ENCODE measurements at regions not wholly inside any gene's neighbourhood (a gene's known extent, or its start where the extent isn't known, plus 50 kb on each side); places are given as distances from the start of the nearest gene placed in this dataset.
A peak's percentile ranks its signal among the peaks of the same experiment; 100 is the strongest.

DNA sequence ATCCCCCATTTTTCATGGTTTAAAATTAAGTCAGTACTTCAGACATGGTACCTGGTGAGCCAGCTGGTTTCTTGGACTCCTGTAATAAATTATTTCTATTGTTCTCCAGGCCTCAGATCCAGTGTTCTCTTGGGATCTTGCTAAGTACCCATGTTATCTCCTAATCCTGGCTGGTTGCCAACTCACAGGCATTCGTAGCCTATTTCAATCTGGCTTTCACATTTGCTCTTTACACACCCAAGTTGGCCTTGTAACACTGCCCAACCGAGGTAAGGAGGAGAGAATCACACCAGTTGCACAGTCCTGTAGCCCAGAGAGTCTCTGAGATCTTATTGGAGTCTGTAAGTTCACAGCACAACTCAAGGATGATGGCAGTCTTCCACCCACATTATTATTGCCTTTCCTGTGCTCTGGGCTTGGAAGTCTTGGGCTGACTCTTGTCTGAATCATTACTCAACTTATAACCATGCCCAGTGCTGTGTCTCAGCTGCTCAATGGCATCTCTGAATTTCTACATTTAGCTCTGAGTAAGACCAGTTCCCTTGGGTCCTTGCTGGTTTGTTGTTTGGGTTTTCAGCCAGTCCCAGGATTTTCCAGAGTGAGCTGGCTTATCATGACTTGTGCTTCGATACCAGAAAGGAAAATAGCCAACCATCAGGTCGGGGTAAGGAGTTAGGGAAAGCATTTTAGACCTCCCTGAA, 76.6 kb upstream of the KLF12 start:
- TF ChIP-seq NFIC (IDR thresholded peaks at IDR 0.05): peak; percentile 59; the same call in 1 of the 2 replicates
- TF ChIP-seq, protein P1, sequence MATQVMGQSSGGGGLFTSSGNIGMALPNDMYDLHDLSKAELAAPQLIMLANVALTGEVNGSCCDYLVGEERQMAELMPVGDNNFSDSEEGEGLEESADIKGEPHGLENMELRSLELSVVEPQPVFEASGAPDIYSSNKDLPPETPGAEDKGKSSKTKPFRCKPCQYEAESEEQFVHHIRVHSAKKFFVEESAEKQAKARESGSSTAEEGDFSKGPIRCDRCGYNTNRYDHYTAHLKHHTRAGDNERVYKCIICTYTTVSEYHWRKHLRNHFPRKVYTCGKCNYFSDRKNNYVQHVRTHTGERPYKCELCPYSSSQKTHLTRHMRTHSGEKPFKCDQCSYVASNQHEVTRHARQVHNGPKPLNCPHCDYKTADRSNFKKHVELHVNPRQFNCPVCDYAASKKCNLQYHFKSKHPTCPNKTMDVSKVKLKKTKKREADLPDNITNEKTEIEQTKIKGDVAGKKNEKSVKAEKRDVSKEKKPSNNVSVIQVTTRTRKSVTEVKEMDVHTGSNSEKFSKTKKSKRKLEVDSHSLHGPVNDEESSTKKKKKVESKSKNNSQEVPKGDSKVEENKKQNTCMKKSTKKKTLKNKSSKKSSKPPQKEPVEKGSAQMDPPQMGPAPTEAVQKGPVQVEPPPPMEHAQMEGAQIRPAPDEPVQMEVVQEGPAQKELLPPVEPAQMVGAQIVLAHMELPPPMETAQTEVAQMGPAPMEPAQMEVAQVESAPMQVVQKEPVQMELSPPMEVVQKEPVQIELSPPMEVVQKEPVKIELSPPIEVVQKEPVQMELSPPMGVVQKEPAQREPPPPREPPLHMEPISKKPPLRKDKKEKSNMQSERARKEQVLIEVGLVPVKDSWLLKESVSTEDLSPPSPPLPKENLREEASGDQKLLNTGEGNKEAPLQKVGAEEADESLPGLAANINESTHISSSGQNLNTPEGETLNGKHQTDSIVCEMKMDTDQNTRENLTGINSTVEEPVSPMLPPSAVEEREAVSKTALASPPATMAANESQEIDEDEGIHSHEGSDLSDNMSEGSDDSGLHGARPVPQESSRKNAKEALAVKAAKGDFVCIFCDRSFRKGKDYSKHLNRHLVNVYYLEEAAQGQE (IDR thresholded peaks at IDR 0.05; ENCODE audit: low read depth): no peak

GRCh38 chr13:74206855-74207254, 72.7 kb upstream of the KLF12 start:
- TF ChIP-seq EP300 (IDR thresholded peaks at IDR 0.05; ENCODE audit: borderline replicate concordance) (no peak), USF1 (IDR thresholded peaks at IDR 0.05) (no peak), TAF1 (IDR thresholded peaks at IDR 0.05; ENCODE audit: low read depth) (no peak)

GRCh38 chr13:74206061-74206561, 71.9 kb upstream of the KLF12 start:
- TF ChIP-seq TEAD4 (IDR thresholded peaks at IDR 0.05): peak; percentile 77
- TF ChIP-seq MAX (IDR thresholded peaks at IDR 0.05): no peak

DNA sequence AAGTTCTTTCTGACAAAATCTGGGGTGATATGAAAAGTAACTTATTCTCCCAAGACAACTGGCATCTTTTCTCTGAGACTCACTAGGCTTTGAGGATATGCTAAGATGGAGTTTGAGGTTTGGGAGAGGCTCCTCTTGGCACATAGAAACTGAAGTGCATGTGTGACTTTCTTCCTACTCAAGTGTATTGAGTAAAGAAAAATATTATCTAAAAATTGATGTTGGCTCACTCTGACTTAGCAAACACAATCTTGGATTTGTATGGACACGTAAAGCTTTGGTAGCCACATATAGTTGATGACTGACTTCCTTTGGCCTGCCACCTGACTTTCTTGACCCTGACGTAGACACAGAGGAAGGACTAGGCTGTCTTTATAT, 71.1 kb upstream of the KLF12 start:
- no peak for TF ChIP-seq ZBTB7A (IDR thresholded peaks at IDR 0.05; ENCODE audit: low read depth)
- TF ChIP-seq TAF1 (IDR thresholded peaks at IDR 0.05; ENCODE audit: low read depth): no peak
- no peak for TF ChIP-seq EP300 (IDR thresholded peaks at IDR 0.05; ENCODE audit: borderline replicate concordance)
- TF ChIP-seq USF1 (IDR thresholded peaks at IDR 0.05): no peak
- no peak for TF ChIP-seq CREB1 (IDR thresholded peaks at IDR 0.05; ENCODE audit: low read depth)
- no peak for TF ChIP-seq YY1 (IDR thresholded peaks at IDR 0.05; ENCODE audit: low read depth)
- TF ChIP-seq RAD21 (IDR thresholded peaks at IDR 0.05; ENCODE audit: low read depth): no peak
- TF ChIP-seq TEAD4 (IDR thresholded peaks at IDR 0.05): no peak
- no peak for TF ChIP-seq TCF12 (IDR thresholded peaks at IDR 0.05; ENCODE audit: low read depth)
- TF ChIP-seq, protein P1 (IDR thresholded peaks at IDR 0.05; ENCODE audit: low read depth): no peak
- TF ChIP-seq NFIC (IDR thresholded peaks at IDR 0.05): no peak
- no peak for TF ChIP-seq MAX (IDR thresholded peaks at IDR 0.05)
- no peak for TF ChIP-seq CEBPB (IDR thresholded peaks at IDR 0.05)
- TF ChIP-seq FOXM1 (IDR thresholded peaks at IDR 0.05; ENCODE audit: borderline replicate concordance, low read depth): no peak
- TF ChIP-seq EGR1 (IDR thresholded peaks at IDR 0.05): no peak

DNA sequence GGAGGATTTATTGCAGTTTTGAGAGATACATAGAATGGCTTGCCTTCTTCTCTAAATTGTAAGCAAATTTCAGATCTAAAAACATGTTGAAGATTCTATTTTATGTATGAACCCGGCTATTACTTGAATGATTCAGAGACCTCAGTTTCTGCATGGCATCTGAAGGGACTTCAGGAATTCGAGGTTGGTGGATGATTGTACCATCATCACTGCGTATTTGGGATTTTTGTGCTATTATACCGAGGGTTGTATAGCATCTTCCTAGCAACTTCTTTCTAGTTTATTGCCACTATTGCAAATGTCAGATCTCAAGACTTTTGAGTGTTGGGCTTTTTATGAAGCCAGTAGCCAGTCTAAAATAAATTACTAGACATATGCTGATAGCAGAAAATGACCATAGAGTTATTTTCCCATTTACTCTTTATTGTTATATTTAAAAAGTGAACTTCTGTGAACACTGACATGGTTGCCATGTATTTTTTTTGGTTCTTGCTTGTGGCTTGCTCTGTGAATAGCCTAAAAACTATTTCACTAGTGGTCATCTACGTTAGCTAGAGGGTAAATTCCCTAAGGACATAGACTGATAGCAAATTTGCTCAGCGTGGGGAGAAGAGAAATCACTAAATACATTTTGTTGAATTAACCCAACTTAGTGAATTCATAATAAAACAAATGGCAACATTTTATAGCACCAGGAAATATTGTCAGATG, 70.6 kb upstream of the KLF12 start:
- TF ChIP-seq CEBPB (IDR thresholded peaks at IDR 0.05) (no peak), EP300 (IDR thresholded peaks at IDR 0.05; ENCODE audit: borderline replicate concordance) (no peak), ZBTB7A (IDR thresholded peaks at IDR 0.05; ENCODE audit: low read depth) (no peak), FOXM1 (IDR thresholded peaks at IDR 0.05; ENCODE audit: borderline replicate concordance, low read depth) (no peak), RAD21 (IDR thresholded peaks at IDR 0.05; ENCODE audit: low read depth) (no peak), TEAD4 (IDR thresholded peaks at IDR 0.05) (no peak), MAX (IDR thresholded peaks at IDR 0.05) (no peak), CREB1 (IDR thresholded peaks at IDR 0.05; ENCODE audit: low read depth) (no peak), USF1 (IDR thresholded peaks at IDR 0.05) (no peak)

DNA sequence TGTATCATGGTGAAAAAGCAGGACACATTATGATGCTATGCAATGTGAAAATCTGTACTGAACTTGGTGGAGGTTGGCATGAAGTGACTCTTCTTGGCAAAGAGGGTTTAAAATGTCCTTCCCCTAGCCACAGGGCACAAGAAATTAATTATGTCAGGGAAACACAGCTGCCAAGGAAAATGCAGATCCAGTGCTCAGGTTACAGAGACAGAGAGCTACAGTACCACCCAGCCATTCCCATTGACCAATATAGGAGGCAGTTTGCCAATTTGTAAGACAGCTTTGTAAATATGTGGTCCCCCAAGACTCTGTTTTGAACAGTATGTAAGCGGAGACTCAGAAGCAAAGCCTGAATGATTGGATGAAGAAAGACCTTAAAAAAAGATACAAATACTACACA, 69.4 kb upstream of the KLF12 start:
- TF ChIP-seq NFIC (IDR thresholded peaks at IDR 0.05) (no peak), USF1 (IDR thresholded peaks at IDR 0.05) (no peak), ZBTB7A (IDR thresholded peaks at IDR 0.05; ENCODE audit: low read depth) (no peak), CEBPB (IDR thresholded peaks at IDR 0.05) (no peak), TCF12 (IDR thresholded peaks at IDR 0.05; ENCODE audit: low read depth) (no peak), MAX (IDR thresholded peaks at IDR 0.05) (no peak), YY1 (IDR thresholded peaks at IDR 0.05; ENCODE audit: low read depth) (no peak), RAD21 (IDR thresholded peaks at IDR 0.05; ENCODE audit: low read depth) (no peak), EGR1 (IDR thresholded peaks at IDR 0.05) (no peak), CREB1 (IDR thresholded peaks at IDR 0.05; ENCODE audit: low read depth) (no peak), TEAD4 (IDR thresholded peaks at IDR 0.05) (no peak), EP300 (IDR thresholded peaks at IDR 0.05; ENCODE audit: borderline replicate concordance) (no peak), FOXM1 (IDR thresholded peaks at IDR 0.05; ENCODE audit: borderline replicate concordance, low read depth) (no peak), TAF1 (IDR thresholded peaks at IDR 0.05; ENCODE audit: low read depth) (no peak)
- TF ChIP-seq, protein P1 (IDR thresholded peaks at IDR 0.05; ENCODE audit: low read depth): no peak

Data from Ishikawa (cell line).